Mucosa of stomach (tissue), 1 donor: ENCODE measurements at regions not wholly inside any gene's neighbourhood (a gene's known extent, or its start where the extent isn't known, plus 50 kb on each side); places are given as distances from the start of the nearest gene placed in this dataset.

Source experiments
- H3K27me3 ChIP-seq: one replicate; pipeline ENCODE4 v1.7.0; 2013; ENCODE audit warnings: mild to moderate bottlenecking, low read length; ENCODE audit not compliant: control insufficient read depth, insufficient read depth
- H3K36me3 ChIP-seq: one replicate; pipeline ENCODE4 v1.7.0; 2013; ENCODE audit warnings: low read length; ENCODE audit not compliant: control insufficient read depth, insufficient read depth
- H3K4me1 ChIP-seq: one replicate; pipeline ENCODE4 v1.7.0; 2013; ENCODE audit warnings: mild to moderate bottlenecking, low read length; ENCODE audit not compliant: control insufficient read depth, insufficient read depth
- H3K4me3 ChIP-seq: one replicate; pipeline ENCODE4 v1.7.0; 2013; ENCODE audit warnings: low read length
- H3K9ac ChIP-seq: one replicate; pipeline ENCODE4 v1.7.0; 2013; ENCODE audit warnings: mild to moderate bottlenecking, low read length, moderate library complexity
- H3K9me3 ChIP-seq: one replicate; pipeline ENCODE4 v1.7.0; 2013; ENCODE audit warnings: mild to moderate bottlenecking, low read length, moderate library complexity; ENCODE audit not compliant: control insufficient read depth
- donor health status: Pancreatic carcinoma.

DNA sequence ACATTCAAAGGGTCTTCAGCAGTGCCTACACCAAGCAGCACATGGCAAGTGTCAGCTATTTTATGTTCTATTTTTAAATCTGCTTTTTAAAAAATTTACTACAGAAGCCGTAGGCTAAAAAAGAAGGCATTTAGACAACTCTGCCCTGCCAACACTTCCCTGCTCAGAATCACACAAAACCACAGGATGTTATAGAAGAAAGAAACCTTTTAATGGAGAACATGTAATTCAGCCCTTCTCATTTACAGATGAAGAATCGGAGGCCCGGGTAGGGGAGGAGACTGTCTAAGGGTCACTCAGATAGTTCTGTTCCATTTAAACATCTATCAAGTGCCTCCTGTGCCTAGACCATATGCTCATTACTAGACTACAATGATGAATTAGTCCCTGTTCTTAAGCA, 171.8 kb upstream of the NTF3 start:
- Histone ChIP-seq H3K36me3 (no peaks in the 10 kb centered on the region), H3K4me3 (no peak overlapping the region), H3K4me1 (no peaks in the 10 kb centered on the region), H3K9ac (no peak overlapping the region), H3K9me3 (no peaks in the 10 kb centered on the region), H3K27me3 (no peaks in the 10 kb centered on the region)

DNA sequence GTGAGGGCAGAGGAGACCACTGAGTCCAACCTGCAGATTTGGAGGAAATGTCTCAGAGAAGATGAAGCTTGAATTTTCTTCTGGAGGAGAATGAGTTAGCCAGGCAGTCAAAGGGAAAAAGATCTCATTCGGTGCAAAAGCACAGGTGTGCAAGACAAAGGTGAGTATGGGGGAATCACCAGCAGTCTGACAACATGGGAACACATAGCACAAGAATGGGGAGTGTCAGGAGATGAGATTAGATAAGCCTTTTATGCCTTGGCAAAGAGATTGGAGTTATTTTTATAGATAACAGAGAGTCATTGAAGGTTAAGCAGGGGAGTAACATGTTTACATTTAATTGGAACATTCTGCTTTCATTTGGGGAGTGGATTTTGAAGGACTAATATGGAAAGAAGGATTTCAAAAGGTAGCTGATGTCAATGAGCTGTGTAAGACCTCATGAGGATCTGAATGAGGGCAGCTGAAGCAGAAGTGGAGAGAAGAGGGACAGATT, 171.3 kb upstream of the NTF3 start:
- no peaks in the 10 kb centered on the region for H3K9me3 ChIP-seq
- no peaks in the 10 kb centered on the region for H3K27me3 ChIP-seq
- H3K4me1 ChIP-seq = no peaks in the 10 kb centered on the region
- no peaks in the 10 kb centered on the region for H3K36me3 ChIP-seq
- H3K9ac ChIP-seq = no peak overlapping the region
- no peak overlapping the region for H3K4me3 ChIP-seq

DNA sequence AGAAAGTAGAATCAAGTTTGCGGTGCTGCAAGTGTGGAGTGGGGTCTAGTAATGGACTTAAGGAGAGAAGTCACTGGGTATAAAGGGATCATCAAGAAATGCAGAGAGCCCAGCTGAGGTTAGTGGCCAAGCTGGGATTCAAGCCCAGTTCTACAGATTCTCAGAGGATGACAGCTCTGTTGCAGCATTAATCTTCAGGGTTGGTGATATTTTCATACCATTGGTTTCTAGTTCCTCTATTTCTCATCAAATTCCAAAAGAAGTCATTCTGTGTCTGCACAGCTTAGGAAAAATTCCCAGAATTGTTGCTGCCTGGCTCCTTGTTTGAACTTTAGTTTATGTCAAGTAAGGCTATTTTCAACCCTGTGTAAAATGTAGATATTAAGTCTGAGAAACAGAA, 169.5 kb upstream of the NTF3 start:
- no peaks in the 10 kb centered on the region for H3K27me3 ChIP-seq
- no peak overlapping the region for H3K9ac ChIP-seq
- no peaks in the 10 kb centered on the region for H3K4me1 ChIP-seq
- H3K9me3 ChIP-seq = no peaks in the 10 kb centered on the region
- no peak overlapping the region for H3K4me3 ChIP-seq
- H3K36me3 ChIP-seq = no peaks in the 10 kb centered on the region

DNA sequence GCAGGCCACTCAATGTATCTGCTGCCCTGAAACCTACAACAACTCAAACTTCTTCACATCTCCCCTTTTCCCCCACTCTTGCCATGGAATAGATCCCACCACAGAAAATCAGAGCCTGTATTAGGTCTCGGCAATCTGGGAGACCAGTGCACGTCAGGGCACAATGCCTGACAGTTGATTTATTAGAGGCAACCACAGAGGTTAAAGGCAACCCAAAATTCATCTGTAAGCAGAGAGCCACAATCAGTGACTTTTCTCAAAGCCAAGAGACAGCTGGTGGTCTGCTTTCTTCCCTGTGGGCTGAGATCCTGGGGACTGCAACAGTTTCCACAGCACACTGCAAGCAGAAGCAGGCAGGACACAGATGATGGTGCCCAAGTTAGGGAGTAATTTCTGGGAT, 169.0 kb upstream of the NTF3 start:
- H3K9me3 ChIP-seq = no peaks in the 10 kb centered on the region
- H3K4me1 ChIP-seq = no peaks in the 10 kb centered on the region

DNA sequence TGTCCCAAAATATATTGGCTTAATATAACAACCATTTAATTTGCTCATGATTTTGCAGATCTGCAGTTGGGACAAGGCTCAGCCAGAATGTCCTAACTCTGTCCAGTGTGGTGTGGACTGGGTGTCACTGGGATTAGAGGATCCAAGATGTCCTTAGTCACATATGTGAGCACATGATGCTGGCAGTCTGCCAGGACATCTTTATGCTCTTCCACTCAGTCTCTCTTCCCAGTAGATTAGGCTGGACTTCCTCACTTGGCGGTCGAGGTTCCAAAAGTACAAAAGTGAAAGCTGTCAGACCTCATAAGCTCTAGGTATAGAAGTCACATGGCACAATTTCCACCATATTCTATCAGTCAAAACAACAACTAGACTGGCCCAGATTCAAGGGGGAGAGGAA, 167.9 kb upstream of the NTF3 start:
- no peak overlapping the region for H3K9ac ChIP-seq
- no peaks in the 10 kb centered on the region for H3K27me3 ChIP-seq
- H3K36me3 ChIP-seq = no peaks in the 10 kb centered on the region
- no peak overlapping the region for H3K4me3 ChIP-seq
- H3K9me3 ChIP-seq = no peaks in the 10 kb centered on the region
- no peaks in the 10 kb centered on the region for H3K4me1 ChIP-seq

More for the DNA sequence above, 169.0 kb upstream of the NTF3 start:
- Histone ChIP-seq H3K9ac (no peak overlapping the region), H3K4me3 (no peak overlapping the region), H3K36me3 (no peaks in the 10 kb centered on the region), H3K27me3 (no peaks in the 10 kb centered on the region)

DNA sequence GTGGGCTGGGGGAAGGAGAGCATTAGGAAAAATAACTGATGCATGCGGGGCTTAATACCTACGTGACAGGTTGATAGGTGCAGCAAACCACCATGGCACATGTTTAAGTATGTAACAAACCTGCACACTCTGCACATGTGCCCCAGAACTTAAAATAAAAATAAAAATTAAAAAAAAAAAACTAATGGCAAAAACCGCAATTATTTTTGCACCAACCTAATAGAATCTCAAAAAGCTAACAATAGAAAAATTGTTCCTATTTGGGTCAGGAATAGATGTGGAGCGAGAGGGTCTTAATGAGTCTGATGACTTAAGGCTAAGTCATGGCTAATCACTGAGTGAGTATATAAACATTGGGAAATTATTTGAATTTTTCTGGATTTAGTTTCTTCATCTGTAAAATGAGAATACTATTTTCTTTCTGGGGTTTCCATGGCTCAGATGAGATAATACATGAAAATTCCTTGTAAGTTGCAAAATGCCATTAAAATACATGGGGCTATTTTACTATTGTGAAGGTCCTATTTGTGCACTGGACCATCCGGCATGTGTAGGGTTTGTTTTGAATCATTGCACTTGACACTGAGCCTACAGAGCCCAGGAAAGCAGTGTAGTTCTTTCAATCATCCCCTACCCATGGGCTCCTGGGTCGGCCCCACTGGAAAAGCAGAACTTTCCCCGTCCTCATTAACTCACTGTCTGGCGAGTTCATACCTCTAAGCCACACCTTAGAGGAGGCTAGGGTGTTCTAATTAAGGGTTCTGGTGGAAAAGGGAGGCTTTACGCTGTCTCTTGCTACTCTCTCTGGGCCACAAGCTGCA, 164.1 kb upstream of the NTF3 start:
- H3K9me3 ChIP-seq = no peaks in the 10 kb centered on the region
- H3K36me3 ChIP-seq = no peaks in the 10 kb centered on the region
- no peaks in the 10 kb centered on the region for H3K4me1 ChIP-seq
- H3K4me3 ChIP-seq = no peak overlapping the region
- no peak overlapping the region for H3K9ac ChIP-seq
- H3K27me3 ChIP-seq = no peaks in the 10 kb centered on the region

DNA sequence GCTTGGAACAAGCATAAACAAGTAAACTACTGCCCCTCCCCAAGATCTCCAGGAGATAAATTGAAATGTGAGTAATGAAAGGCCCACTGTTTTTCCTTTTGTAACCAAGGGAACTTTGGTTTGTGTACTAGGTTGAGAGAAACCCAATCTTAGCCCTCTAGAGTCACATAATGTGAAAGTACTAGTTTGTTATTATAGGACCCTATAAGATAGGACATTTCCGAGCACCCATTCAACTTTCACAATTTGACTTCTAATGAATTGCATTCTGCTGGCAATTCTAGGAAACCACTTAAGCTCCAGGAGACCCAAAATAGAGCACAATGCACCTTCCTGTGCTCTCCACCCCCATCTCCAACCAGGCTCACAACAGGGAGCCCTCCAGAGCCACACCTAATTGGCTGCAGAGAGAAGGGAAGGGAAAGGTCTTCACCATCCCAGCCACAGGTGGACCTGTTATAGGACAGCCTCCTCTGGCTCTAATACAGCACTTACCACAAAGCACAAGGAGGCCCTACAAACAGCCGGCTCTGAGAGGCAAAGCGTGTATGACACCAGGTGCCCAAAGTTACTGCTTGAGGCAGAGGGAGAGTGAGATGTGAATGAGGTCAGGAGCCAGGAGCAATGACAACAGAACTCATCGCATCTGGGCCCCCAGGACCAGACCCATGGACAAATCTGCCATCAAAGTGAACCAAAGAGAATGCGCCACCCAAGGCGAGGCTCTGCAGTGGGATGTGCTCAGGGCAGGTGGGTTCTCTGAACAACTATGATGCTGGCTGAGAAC, 163.3 kb upstream of the NTF3 start:
- Histone ChIP-seq H3K4me3 (no peak overlapping the region), H3K9me3 (no peaks in the 10 kb centered on the region), H3K4me1 (no peaks in the 10 kb centered on the region), H3K9ac (no peak overlapping the region), H3K36me3 (no peaks in the 10 kb centered on the region), H3K27me3 (no peaks in the 10 kb centered on the region)

DNA sequence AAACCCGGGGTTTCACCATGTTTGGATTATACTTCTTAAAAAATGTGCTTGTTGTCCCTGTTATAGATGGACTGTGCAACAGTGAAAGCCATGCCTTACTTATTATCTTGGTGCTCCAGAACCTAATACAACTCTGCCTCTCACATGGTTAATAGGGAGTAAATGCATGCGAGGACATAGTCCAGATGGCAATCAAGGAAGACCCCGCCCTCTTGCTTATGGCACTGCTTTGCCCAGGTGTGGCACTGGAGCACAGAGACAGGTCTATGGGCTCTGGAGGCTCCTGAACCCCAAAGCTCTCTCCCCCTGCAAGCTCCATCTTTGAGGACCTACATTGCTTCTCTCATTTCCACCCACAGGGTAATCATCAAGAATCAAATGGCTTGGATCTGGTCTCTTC, 162.1 kb upstream of the NTF3 start:
- no peak overlapping the region for H3K4me3 ChIP-seq
- no peaks in the 10 kb centered on the region for H3K36me3 ChIP-seq
- H3K27me3 ChIP-seq = no peaks in the 10 kb centered on the region
- no peak overlapping the region for H3K9ac ChIP-seq
- H3K9me3 ChIP-seq = no peaks in the 10 kb centered on the region
- H3K4me1 ChIP-seq = no peaks in the 10 kb centered on the region

DNA sequence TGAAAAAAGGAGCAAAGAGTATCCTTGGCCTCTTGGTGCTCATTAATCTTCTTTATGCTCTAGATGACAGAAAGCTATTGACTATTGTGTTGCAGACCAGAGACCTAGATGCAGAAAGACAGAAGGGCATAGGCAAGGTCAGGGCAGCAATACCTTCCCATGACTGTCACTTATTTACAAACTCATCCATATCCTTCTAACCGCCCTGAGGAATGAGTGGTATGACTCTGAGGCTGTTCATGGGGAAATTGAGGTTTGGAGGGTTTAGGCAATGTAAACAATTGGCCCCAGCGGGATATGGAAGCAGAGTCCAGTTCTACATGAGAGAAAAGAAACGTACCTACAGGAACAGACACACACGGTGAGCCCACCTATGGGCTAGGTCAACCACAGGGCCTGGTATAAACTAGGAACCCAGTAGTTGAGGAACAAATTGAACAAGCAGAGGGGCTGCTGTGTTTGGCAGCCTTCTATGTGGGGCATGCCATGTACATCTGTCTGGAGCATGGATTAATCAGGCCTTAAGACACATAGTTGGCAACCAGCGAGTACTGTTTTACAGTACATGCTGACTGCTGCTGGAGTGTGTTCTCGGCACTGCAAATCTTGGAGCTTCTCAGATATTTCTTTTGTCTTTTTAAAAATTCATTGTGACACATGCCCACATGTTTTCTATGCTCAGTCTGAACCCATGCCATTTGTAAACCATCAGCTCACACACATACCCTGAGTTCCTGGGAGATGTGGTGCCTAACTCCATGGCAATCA, 159.7 kb upstream of the NTF3 start:
- H3K9me3 ChIP-seq = no peaks in the 10 kb centered on the region
- H3K4me3 ChIP-seq = no peak overlapping the region
- H3K27me3 ChIP-seq = no peaks in the 10 kb centered on the region
- H3K36me3 ChIP-seq = no peaks in the 10 kb centered on the region
- H3K4me1 ChIP-seq = no peaks in the 10 kb centered on the region
- H3K9ac ChIP-seq = no peak overlapping the region

DNA sequence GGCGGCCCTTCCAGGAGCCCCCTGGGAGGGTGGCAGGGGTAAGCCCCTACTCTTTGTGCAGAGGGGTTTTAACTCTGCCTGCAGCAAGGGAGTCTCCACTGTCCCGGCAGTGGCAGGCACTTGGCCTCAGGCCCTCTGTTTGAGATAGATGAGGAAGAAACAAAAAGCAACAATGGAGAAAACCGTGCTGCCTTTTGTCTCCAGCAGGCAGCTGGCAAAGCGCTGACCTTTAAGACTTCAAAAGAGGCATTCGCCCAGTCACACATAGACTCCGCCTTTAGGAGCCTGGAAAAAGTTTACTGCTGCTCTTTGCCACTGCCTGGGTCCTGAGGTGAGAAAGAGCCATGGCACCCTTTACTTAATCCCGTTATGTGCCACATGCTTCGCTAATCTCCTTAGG, 158.2 kb upstream of the NTF3 start:
- no peaks in the 10 kb centered on the region for H3K36me3 ChIP-seq
- no peak overlapping the region for H3K9ac ChIP-seq
- no peaks in the 10 kb centered on the region for H3K4me1 ChIP-seq
- no peaks in the 10 kb centered on the region for H3K27me3 ChIP-seq
- H3K4me3 ChIP-seq = no peak overlapping the region
- no peaks in the 10 kb centered on the region for H3K9me3 ChIP-seq

DNA sequence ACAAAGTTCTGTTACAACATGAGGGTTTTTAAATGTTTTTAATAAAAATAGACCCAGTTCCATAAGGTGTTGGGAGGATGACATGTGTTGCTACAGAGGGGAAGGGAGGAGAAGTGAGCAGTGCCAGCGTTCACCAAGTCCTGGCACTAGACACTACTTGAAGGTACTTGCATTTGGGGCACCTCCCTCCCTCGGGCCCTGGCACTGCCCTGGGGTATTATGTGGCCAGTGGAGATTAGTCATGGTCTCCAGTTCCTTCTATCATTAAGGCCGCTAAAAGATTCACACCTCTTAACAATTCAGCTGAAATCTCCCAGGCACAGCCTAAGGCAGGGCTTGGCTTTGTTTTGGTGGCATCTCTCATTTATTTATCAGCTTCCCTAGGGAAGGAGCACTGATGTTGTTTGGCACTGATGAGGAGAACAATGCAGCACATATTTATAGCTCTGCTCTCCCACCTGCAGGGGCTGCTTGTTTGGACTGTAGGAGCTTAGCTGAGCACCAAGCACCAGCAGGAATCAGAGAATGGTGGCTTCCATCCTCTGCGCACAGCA, 155.5 kb upstream of the NTF3 start:
- Histone ChIP-seq H3K36me3 (no peaks in the 10 kb centered on the region), H3K27me3 (no peaks in the 10 kb centered on the region), H3K4me1 (no peaks in the 10 kb centered on the region), H3K4me3 (no peak overlapping the region), H3K9me3 (no peaks in the 10 kb centered on the region), H3K9ac (no peak overlapping the region)
